MM.1S (cell line): ENCODE measurements at regions not wholly inside any gene's neighbourhood (a gene's known extent, or its start where the extent isn't known, plus 50 kb on each side); places are given as distances from the start of the nearest gene placed in this dataset.

Experiments
- DNase-seq: peaks from one replicate; pipeline ENCODE4 v3.0.0-alpha.2; 2015
- H2AFZ ChIP-seq: fragments of 300-600 bp; sonication (generic); 2 replicates; pipeline ENCODE4 v1.6.0; 2016; ENCODE audit warnings: antibody characterized with exemption, low read length
- H3F3A ChIP-seq: fragments of 300-600 bp; sonication (generic); 2 replicates; pipeline ENCODE4 v1.6.1; 2016; ENCODE audit warnings: mild to moderate bottlenecking, antibody characterized with exemption, low read length, moderate library complexity, mixed read lengths; ENCODE audit not compliant: insufficient read depth
- H3K27ac ChIP-seq: fragments of 300-600 bp; sonication (generic); 2 replicates; pipeline ENCODE4 v1.5.1; 2016; ENCODE audit warnings: mild to moderate bottlenecking, low read length
- H3K27me3 ChIP-seq: fragments of 300-600 bp; sonication (generic); replicated peaks from 2 replicates; pipeline ENCODE4 v1.6.0; 2016; ENCODE audit warnings: low read length; ENCODE audit not compliant: insufficient read depth
- H3K36me3 ChIP-seq: fragments of 300-600 bp; sonication (generic); replicated peaks from 2 replicates; pipeline ENCODE4 v1.6.1; 2016; ENCODE audit warnings: mild to moderate bottlenecking, low read length, mixed read lengths; ENCODE audit not compliant: insufficient read depth
- H3K4me1 ChIP-seq: fragments of 300-600 bp; sonication (generic); 2 replicates; pipeline ENCODE4 v1.6.1; 2016; ENCODE audit warnings: low read length, mixed read lengths
- H3K4me2 ChIP-seq: fragments of 300-600 bp; sonication (generic); 2 replicates; pipeline ENCODE4 v1.6.0; 2016; ENCODE audit warnings: low read depth, low read length
- H3K4me3 ChIP-seq: fragments of 300-600 bp; sonication (generic); 2 replicates; pipeline ENCODE4 v1.5.1; 2016; ENCODE audit warnings: low read length, mixed read lengths
- H3K79me2 ChIP-seq: fragments of 300-600 bp; sonication (generic); 2 replicates; pipeline ENCODE4 v1.6.1; 2016; ENCODE audit warnings: mixed run types, low read length, mixed read lengths
- H3K9ac ChIP-seq: fragments of 300-600 bp; sonication (generic); 2 replicates; pipeline ENCODE4 v1.6.1; 2016; ENCODE audit warnings: low read length, mixed read lengths
- H3K9me2 ChIP-seq: fragments of 300-600 bp; sonication (generic); replicated peaks from 2 replicates; pipeline ENCODE4 v1.6.1; 2016; ENCODE audit warnings: mild to moderate bottlenecking, low read length, mixed read lengths; ENCODE audit not compliant: insufficient read depth
- H3K9me3 ChIP-seq: fragments of 300-600 bp; sonication (generic); replicated peaks from 2 replicates; pipeline ENCODE4 v1.6.1; 2016; ENCODE audit warnings: mild to moderate bottlenecking, low read length, mixed read lengths; ENCODE audit not compliant: insufficient read depth
- H4K20me1 ChIP-seq: fragments of 300-600 bp; sonication (generic); 2 replicates; pipeline ENCODE4 v1.6.1; 2016; ENCODE audit warnings: mild to moderate bottlenecking, low read length, moderate library complexity, mixed read lengths; ENCODE audit not compliant: insufficient read depth
- EZH2 ChIP-seq: fragments of 300-600 bp; sonication (generic); optimal IDR thresholded peaks from 2 replicates; pipeline ENCODE3; 2017; ENCODE audit warnings: low read depth, mild to moderate bottlenecking, antibody characterized with exemption, low read length, mixed read lengths
- EZH2phosphoT487 ChIP-seq: fragments of 300-600 bp; sonication (generic); IDR thresholded peaks from 2 replicates; pipeline ENCODE4 v1.6.1; 2018; ENCODE audit warnings: antibody characterized with exemption, low read length
- TF ChIP-seq, protein P1 (sequence below): fragments of 300-600 bp; sonication (generic); IDR thresholded peaks from 2 replicates; pipeline ENCODE4 v1.5.1; 2016; ENCODE audit warnings: antibody characterized with exemption, low read length, mixed read lengths

DNA sequence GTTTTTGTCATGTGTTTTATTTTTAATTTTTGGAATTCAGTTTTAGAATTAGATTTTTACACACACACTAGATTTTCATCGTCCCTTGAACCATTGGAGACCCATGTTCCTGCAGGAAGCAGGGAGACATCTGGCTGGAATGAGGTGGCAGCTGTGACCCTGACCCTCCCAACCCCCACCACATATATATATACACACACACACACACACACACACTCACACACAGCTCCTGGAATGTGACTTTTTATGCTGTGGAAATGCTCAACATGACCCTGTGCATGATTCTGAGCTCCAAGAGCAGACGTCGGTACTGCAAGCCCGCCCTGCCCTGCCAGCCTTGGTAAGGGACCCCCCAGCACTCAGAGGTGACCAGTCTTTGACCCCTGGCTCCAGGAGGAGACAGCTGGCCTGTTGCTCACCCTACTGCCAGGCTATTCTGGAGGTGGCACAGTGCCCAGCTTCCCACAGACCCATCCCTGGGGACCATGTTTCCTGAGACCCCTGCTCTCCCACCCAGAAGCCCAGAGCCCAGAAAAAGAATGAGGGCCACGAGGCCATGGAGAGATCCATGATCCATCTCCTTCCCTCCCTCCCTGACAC is 103.2 kb upstream of the VSTM2B start:
- DNase-seq, result no peak
- H3K4me2 ChIP-seq, result no peak overlapping the region

DNA sequence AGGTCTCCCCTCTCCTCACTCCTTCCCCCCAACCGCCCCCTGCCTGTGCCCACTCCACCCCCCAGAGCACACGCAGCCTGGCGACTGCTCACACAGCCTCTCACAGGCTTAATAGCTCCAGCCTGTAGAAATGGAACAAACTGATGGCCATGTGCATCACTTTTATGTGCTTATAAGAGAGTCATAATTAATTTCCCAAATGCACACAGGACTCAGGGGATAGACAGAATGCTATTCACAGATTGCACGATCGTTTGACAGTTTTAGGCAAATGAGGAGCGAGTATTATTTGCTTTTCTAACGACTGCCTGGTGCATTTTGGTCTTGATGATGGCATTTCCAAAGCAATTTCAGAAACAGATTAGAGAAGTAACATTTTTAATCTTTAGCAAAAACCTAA is 97.7 kb upstream of the VSTM2B start:
- Histone ChIP-seq H3K4me1 (no peaks in the 10 kb centered on the region), H3K36me3 (no peaks in the 10 kb centered on the region), H3F3A (no peaks in the 10 kb centered on the region), H3K79me2 (no peaks in the 10 kb centered on the region), H3K9me3 (no peaks in the 10 kb centered on the region), H3K4me3 (no peak overlapping the region), H3K9me2 (no peaks in the 10 kb centered on the region), H2AFZ (no peak overlapping the region), H3K27ac (no peak overlapping the region), H4K20me1 (no peaks in the 10 kb centered on the region), H3K4me2 (no peak overlapping the region), H3K9ac (no peak overlapping the region), H3K27me3 (peaks cover 27% of the 10 kb centered on the region)
- DNase-seq, result no peak
- TF ChIP-seq EZH2, result no peak
- TF ChIP-seq, protein P1, sequence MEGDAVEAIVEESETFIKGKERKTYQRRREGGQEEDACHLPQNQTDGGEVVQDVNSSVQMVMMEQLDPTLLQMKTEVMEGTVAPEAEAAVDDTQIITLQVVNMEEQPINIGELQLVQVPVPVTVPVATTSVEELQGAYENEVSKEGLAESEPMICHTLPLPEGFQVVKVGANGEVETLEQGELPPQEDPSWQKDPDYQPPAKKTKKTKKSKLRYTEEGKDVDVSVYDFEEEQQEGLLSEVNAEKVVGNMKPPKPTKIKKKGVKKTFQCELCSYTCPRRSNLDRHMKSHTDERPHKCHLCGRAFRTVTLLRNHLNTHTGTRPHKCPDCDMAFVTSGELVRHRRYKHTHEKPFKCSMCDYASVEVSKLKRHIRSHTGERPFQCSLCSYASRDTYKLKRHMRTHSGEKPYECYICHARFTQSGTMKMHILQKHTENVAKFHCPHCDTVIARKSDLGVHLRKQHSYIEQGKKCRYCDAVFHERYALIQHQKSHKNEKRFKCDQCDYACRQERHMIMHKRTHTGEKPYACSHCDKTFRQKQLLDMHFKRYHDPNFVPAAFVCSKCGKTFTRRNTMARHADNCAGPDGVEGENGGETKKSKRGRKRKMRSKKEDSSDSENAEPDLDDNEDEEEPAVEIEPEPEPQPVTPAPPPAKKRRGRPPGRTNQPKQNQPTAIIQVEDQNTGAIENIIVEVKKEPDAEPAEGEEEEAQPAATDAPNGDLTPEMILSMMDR, result no peak

More for the DNA sequence above, 103.2 kb upstream of the VSTM2B start:
- Histone ChIP-seq H3F3A (no peaks in the 10 kb centered on the region), H3K4me3 (no peak overlapping the region), H3K9me3 (no peaks in the 10 kb centered on the region), H2AFZ (no peak overlapping the region), H3K9ac (no peak overlapping the region), H3K36me3 (no peaks in the 10 kb centered on the region), H3K4me1 (no peaks in the 10 kb centered on the region), H3K27me3 (no peaks in the 10 kb centered on the region; the same call in 1 of the 2 replicates), H3K27ac (no peak overlapping the region), H4K20me1 (no peaks in the 10 kb centered on the region), H3K9me2 (no peaks in the 10 kb centered on the region), H3K79me2 (no peaks in the 10 kb centered on the region)
- TF ChIP-seq EZH2, result no peak
- no peak for TF ChIP-seq EZH2phosphoT487
- TF ChIP-seq, protein P1, result no peak

DNA sequence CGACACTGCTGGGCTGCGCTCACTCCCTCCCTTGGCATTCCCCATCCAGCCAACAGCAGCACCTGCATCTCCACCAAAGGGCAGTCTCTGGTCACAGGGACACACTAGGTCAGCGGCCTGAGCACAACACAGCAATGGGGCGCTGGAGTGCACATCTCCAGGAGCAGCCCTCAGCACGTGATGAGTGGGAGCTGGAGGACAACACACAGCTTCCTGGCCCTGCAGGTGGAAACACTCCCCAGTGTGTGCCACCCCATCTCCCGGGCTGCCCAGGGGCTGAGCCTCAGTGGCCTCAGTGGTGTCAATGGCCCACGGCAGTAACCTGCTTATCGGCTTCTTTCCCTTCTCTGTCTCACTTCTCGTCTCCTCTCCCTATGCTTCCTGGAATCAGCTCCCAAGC is 96.8 kb upstream of the VSTM2B start:
- H3K36me3 ChIP-seq, result no peaks in the 10 kb centered on the region
- no peaks in the 10 kb centered on the region for H4K20me1 ChIP-seq
- no peaks in the 10 kb centered on the region for H3K9me2 ChIP-seq
- no peaks in the 10 kb centered on the region for H3F3A ChIP-seq
- no peak overlapping the region for H3K9ac ChIP-seq
- H3K4me1 ChIP-seq, result no peaks in the 10 kb centered on the region
- no peak overlapping the region for H3K4me3 ChIP-seq
- H3K9me3 ChIP-seq, result no peaks in the 10 kb centered on the region
- no peak for DNase-seq
- no peak for TF ChIP-seq EZH2
- TF ChIP-seq EZH2phosphoT487, result no peak
- TF ChIP-seq, protein P1, result no peak
- no peak overlapping the region for H3K4me2 ChIP-seq
- peaks cover 27% of the 10 kb centered on the region for H3K27me3 ChIP-seq
- no peaks in the 10 kb centered on the region for H3K79me2 ChIP-seq
- H2AFZ ChIP-seq, result no peak overlapping the region
- H3K27ac ChIP-seq, result no peak overlapping the region
